Mammary epithelial cell (primary cell): ENCODE measurements at regions not wholly inside any gene's neighbourhood (a gene's known extent, or its start where the extent isn't known, plus 50 kb on each side); places are given as distances from the start of the nearest gene placed in this dataset.

ENCODE experiments used
- EZH2 ChIP-seq: IDR thresholded peaks from 2 replicates; pipeline ENCODE4 v1.6.1; 2012; ENCODE audit warnings: low read length, inconsistent platforms, borderline replicate concordance
- TF ChIP-seq, protein P1 (sequence below), 2 donors: IDR thresholded peaks in 1 of 2; conservative IDR thresholded peaks in 1 of 2; 2 replicates each; pipeline ENCODE4 v1.5.1; 2011 to 2012; ENCODE audit warnings: inconsistent platforms in 2 of 2, low read length in 2 of 2, mild to moderate bottlenecking in 2 of 2, control low read depth in 1 of 2, low read depth in 1 of 2; ENCODE audit not compliant: insufficient read depth in 1 of 2; ENCODE audit errors: extremely low read depth in 1 of 2

DNA sequence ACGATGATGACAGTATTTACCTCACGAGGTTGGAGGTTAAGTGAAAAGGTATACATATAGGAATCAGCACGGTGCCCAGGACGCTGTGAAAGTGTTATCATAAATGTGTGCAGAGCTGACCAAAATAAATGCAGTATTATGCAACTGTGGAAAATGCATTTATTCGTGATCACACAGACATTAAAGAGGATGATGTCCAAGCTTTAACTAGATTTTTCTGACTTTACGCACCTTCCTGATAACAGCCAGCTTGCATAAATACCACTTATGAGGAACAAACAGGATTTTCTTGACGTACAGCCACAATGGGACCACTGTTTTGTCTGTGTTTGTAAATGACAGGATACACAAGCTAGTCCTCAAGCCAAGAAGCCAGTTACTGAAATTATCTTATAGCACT is 71.4 kb upstream of the ATP10B start:
- TF ChIP-seq, protein P1, sequence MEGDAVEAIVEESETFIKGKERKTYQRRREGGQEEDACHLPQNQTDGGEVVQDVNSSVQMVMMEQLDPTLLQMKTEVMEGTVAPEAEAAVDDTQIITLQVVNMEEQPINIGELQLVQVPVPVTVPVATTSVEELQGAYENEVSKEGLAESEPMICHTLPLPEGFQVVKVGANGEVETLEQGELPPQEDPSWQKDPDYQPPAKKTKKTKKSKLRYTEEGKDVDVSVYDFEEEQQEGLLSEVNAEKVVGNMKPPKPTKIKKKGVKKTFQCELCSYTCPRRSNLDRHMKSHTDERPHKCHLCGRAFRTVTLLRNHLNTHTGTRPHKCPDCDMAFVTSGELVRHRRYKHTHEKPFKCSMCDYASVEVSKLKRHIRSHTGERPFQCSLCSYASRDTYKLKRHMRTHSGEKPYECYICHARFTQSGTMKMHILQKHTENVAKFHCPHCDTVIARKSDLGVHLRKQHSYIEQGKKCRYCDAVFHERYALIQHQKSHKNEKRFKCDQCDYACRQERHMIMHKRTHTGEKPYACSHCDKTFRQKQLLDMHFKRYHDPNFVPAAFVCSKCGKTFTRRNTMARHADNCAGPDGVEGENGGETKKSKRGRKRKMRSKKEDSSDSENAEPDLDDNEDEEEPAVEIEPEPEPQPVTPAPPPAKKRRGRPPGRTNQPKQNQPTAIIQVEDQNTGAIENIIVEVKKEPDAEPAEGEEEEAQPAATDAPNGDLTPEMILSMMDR (conservative IDR thresholded peaks at IDR 0.05 in 1 of 2, IDR thresholded peaks at IDR 0.05 in 1 of 2; ENCODE audit: extremely low read depth in 1 of 2, insufficient read depth in 1 of 2, low read depth in 1 of 2, low read length in 2 of 2), result no peak
- no peak for TF ChIP-seq EZH2
